T-cell (primary cell): ENCODE measurements at regions not wholly inside any gene's neighbourhood (a gene's known extent, or its start where the extent isn't known, plus 50 kb on each side); places are given as distances from the start of the nearest gene placed in this dataset.

ENCODE experiments used
- ATAC-seq, 4 experiments: fragments of 200-7000 bp in 3 of 4; fragments of 150-1000 bp in 1 of 4; cut with Tn5 transposase; replicated peaks in 1 of 4; 1 replicate in 3 of 4; 2 replicates in 1 of 4; pipeline ENCODE4 v1.10.0; 2021; ENCODE audit warnings: moderate library complexity in 3 of 4, mild to moderate bottlenecking in 2 of 4, moderate number of reproducible peaks in 1 of 4
- CTCF ChIA-PET, 2 donors: fragments of 300-600 bp; sonication (Branson Sonifier 250); formaldehyde crosslinking; loops; one replicate each; lab custom pipeline; 2022; ENCODE audit warnings: antibody characterized with exemption in 2 of 2; lab: Charles Lee
- POLR2A ChIA-PET, 2 donors: fragments of 300-600 bp; sonication (Branson Sonifier 250); formaldehyde crosslinking; loops; one replicate each; lab custom pipeline; 2022; ENCODE audit warnings: antibody characterized with exemption in 2 of 2; lab: Charles Lee
- DNase-seq, 35 experiments: peaks; one replicate each; pipeline versions ENCODE4 v3.0.0 to v3.0.0-alpha.2; 2013 to 2023
- H3K27ac ChIP-seq: one replicate; pipeline ENCODE4 v1.5.1; 2013; ENCODE audit warnings: low read length
- H3K27me3 ChIP-seq, 2 experiments: replicated peaks in 1 of 2; 1 replicate in 1 of 2; 2 replicates in 1 of 2; pipeline versions ENCODE4 v1.6.1 to v1.7.0; 2013; ENCODE audit warnings: low read length in 1 of 2, mixed read lengths in 1 of 2; ENCODE audit not compliant: control insufficient read depth in 2 of 2, insufficient read depth in 2 of 2; ENCODE audit errors: extremely low read depth in 1 of 2
- H3K36me3 ChIP-seq, 2 donors: 1 replicate in 1 of 2; 2 replicates in 1 of 2; pipeline versions ENCODE4 v1.6.1 to v1.7.0; 2013; ENCODE audit warnings: low read length in 1 of 2; ENCODE audit not compliant: control insufficient read depth in 2 of 2, insufficient read depth in 1 of 2; ENCODE audit errors: extremely low read depth in 1 of 2
- H3K4me1 ChIP-seq, 2 experiments: 1 replicate in 1 of 2; 2 replicates in 1 of 2; pipeline versions ENCODE4 v1.6.1 to v1.7.0; 2013; ENCODE audit warnings: low read length in 2 of 2, mixed read lengths in 1 of 2; ENCODE audit not compliant: insufficient read depth in 2 of 2, control insufficient read depth in 1 of 2; ENCODE audit errors: extremely low read depth in 1 of 2
- H3K4me3 ChIP-seq, 2 donors: 1 replicate in 1 of 2; 2 replicates in 1 of 2; pipeline versions ENCODE4 v1.5.1 to v1.7.0; 2013; ENCODE audit warnings: mild to moderate bottlenecking in 2 of 2, low read length in 1 of 2, moderate library complexity in 1 of 2; ENCODE audit not compliant: control insufficient read depth in 1 of 2; ENCODE audit errors: extremely low read depth in 1 of 2
- H3K9me3 ChIP-seq: 2 replicates; pipeline ENCODE4 v1.7.0; 2013
- H3K27ac Mint-ChIP-seq, 2 donors: one replicate each; pipeline ENCODE4 v1.8.0; 2020 to 2021; ENCODE audit warnings: mild to moderate bottlenecking in 2 of 2, mixed read lengths in 2 of 2
- H3K27me3 Mint-ChIP-seq, 2 donors: one replicate each; pipeline ENCODE4 v1.8.0; 2021 to 2022; ENCODE audit warnings: mixed read lengths in 2 of 2
- H3K36me3 Mint-ChIP-seq: one replicate; pipeline ENCODE4 v1.8.0; 2021; ENCODE audit warnings: mixed read lengths
- H3K4me1 Mint-ChIP-seq, 3 donors: one replicate each; pipeline ENCODE4 v1.8.0; 2020 to 2022; ENCODE audit warnings: mixed read lengths in 3 of 3, mild to moderate bottlenecking in 1 of 3
- H3K4me3 Mint-ChIP-seq, 3 donors: one replicate each; pipeline ENCODE4 v1.8.0; 2020 to 2022; ENCODE audit warnings: mild to moderate bottlenecking in 3 of 3, mixed read lengths in 3 of 3, moderate library complexity in 3 of 3
- H3K9me3 Mint-ChIP-seq, 3 donors: one replicate each; pipeline ENCODE4 v1.8.0; 2020 to 2022; ENCODE audit warnings: mixed read lengths in 3 of 3
- WGBS: methylation state at CpG from one replicate; pipeline ENCODE4 v1.1.5; 2013; ENCODE audit warnings: missing lambda C conversion rate; ENCODE audit not compliant: insufficient coverage; 5-methylcytosine and 5-hydroxymethylcytosine counted together

- H3K4me3 ChIP-seq: no peak overlapping the region
- H3K4me3 Mint-ChIP-seq: no peak overlapping the region
- ATAC-seq: no peak
Measured at GRCh38 chr11:104584823-104585222, 313.4 kb downstream of the CASP12 start.

DNA sequence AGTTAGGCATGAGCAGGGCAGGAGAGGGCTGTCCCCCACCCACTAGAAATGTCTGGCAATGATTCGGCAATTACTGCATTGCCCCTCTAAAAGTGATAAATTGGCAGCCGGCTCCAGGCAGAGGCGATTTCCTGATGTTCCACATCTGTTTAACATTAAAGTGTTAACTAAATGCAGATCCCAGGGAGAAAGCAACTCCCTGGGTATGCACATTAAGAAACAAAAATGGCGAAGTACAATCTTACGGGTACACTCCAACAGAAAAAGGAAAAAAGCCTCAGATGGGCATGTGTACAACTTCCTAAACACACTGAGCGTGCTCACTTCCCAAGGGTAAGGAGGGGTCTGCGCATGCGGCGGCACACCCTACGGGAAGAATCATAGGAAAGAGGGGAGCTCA, 314.4 kb downstream of the CASP12 start:
- POLR2A ChIA-PET: no interaction called here

More at GRCh38 chr11:104584823-104585222, 313.4 kb downstream of the CASP12 start:
- Histone ChIP-seq H3K36me3 (no peaks in the 10 kb centered on the region), H3K4me1 (no peaks in the 10 kb centered on the region), H3K9me3 (no peaks in the 10 kb centered on the region), H3K27ac (no peak overlapping the region), H3K27me3 (peaks cover 0 to 4% of the 10 kb centered on the region in 2 experiments)
- Mint-ChIP-seq H3K9me3 (no peaks in the 10 kb centered on the region), H3K4me1 (no peaks in the 10 kb centered on the region), H3K27ac (no peak overlapping the region), H3K27me3 (peaks cover 9 to 18% of the 10 kb centered on the region in 2 donors), H3K36me3 (no peaks in the 10 kb centered on the region)
- POLR2A ChIA-PET: no interaction called here
- DNase-seq: no peak
- WGBS: no CpG with 5 or more reads among the region's 2 CpGs
- CTCF ChIA-PET: no interaction called here

DNA sequence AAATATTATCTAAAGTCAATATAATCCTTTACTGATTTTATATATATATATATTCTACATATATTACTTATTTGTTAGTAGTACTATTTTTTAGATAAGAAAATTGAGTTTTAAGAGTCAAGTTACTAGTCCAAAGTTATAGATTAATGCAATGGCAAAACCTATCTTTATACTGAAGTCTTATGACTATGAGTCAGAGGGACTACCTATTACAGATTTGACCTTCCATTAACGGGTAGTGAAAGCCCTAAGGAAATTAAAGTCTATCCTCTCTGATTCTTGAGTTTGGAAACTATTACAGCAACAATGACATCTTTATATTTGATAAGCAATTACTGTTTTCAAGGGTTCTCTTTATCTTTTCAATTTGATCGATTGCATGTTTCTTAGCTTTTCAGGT, 315.8 kb downstream of the CASP12 start:
- no peak for DNase-seq
- no peak for ATAC-seq
- Mint-ChIP-seq H3K4me3 (no peak overlapping the region), H3K36me3 (no peaks in the 10 kb centered on the region), H3K27me3 (peaks cover 9 to 18% of the 10 kb centered on the region in 2 donors), H3K4me1 (no peaks in the 10 kb centered on the region), H3K9me3 (peaks cover 0 to 5% (median 0%) of the 10 kb centered on the region in 3 donors), H3K27ac (no peak overlapping the region)
- Histone ChIP-seq H3K4me3 (no peak overlapping the region), H3K27me3 (peaks cover 0 to 4% of the 10 kb centered on the region in 2 experiments), H3K4me1 (no peaks in the 10 kb centered on the region), H3K27ac (no peak overlapping the region), H3K36me3 (no peaks in the 10 kb centered on the region), H3K9me3 (no peaks in the 10 kb centered on the region)
- 100% methylated on average over 1 of the region's 2 CpGs for WGBS
- POLR2A ChIA-PET: no interaction called here
- CTCF ChIA-PET: interaction anchor here in 1 of 2 donors (0.5 kb wide), 1 partner anchor 14 kb away, joined by 5 read pairs; no protein-coding TSS in a partner anchor

More for the DNA sequence above, 314.4 kb downstream of the CASP12 start:
- Mint-ChIP-seq H3K27ac (no peak overlapping the region), H3K4me3 (no peak overlapping the region), H3K36me3 (no peaks in the 10 kb centered on the region), H3K9me3 (no peaks in the 10 kb centered on the region), H3K27me3 (peaks cover 9 to 18% of the 10 kb centered on the region in 2 donors), H3K4me1 (no peaks in the 10 kb centered on the region)
- CTCF ChIA-PET: no interaction called here
- Histone ChIP-seq H3K4me3 (no peak overlapping the region), H3K27me3 (peaks cover 0 to 4% of the 10 kb centered on the region in 2 experiments), H3K9me3 (no peaks in the 10 kb centered on the region), H3K4me1 (no peaks in the 10 kb centered on the region), H3K27ac (no peak overlapping the region), H3K36me3 (no peaks in the 10 kb centered on the region)
- WGBS: 85% methylated on average over 7 of the region's 10 CpGs
- no peak for ATAC-seq
- no peak for DNase-seq

GRCh38 chr11:104581246-104581980, 316.8 kb downstream of the CASP12 start:
- POLR2A ChIA-PET: no interaction called here
- Mint-ChIP-seq H3K36me3 (no peaks in the 10 kb centered on the region), H3K27me3 (peaks cover 9 to 18% of the 10 kb centered on the region in 2 donors)

DNA sequence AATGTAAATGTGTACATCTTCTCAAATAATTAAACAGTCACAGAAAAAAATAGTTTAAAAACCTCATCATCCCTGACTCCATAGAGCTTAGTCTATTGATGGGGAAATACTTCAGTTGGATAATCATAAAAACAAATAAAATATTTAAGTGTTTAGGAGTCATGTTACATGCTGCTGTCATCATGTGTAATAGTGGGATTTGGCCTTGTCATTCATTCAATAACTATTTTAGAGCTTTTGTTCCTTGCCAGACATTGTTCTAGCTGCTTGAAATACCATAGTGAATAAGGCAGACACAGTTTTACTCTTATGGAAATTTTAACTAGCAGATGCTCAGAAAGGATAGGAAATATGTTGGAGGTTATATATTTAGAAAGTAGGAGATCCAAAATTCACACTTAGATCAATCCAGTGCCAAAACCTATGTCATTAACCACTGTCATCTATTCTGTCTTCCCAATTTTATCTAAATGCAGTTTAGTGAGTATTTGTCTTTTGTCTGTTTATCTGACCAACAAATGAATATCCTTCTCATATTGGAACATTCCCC, 324.7 kb downstream of the CASP12 start:
- no peaks in the 10 kb centered on the region for H3K4me1 ChIP-seq
- H3K4me3 ChIP-seq: no peak overlapping the region
- H3K27me3 ChIP-seq: no peaks in the 10 kb centered on the region
- H3K4me1 Mint-ChIP-seq: no peaks in the 10 kb centered on the region
- H3K36me3 Mint-ChIP-seq: no peaks in the 10 kb centered on the region
- H3K27me3 Mint-ChIP-seq: peaks cover 0 to 7% of the 10 kb centered on the region in 2 donors
- ChIA-PET POLR2A (no interaction called here), CTCF (interaction anchor here in 1 of 2 donors (0.5 kb wide), 1 partner anchor 689 kb away, joined by 4 read pairs; no protein-coding TSS in a partner anchor)
- peaks cover 0 to 17% (median 6%) of the 10 kb centered on the region in 3 donors for H3K9me3 Mint-ChIP-seq
- no peak overlapping the region for H3K27ac Mint-ChIP-seq
- ATAC-seq (no peak), DNase-seq (no peak)
- no peak overlapping the region for H3K4me3 Mint-ChIP-seq
- no peak overlapping the region for H3K27ac ChIP-seq
- no peaks in the 10 kb centered on the region for H3K36me3 ChIP-seq
- no peaks in the 10 kb centered on the region for H3K9me3 ChIP-seq

More at GRCh38 chr11:104581246-104581980, 316.8 kb downstream of the CASP12 start:
- Mint-ChIP-seq H3K4me1 (no peaks in the 10 kb centered on the region), H3K9me3 (peaks cover 0 to 5% (median 0%) of the 10 kb centered on the region in 3 donors), H3K27ac (no peak overlapping the region), H3K4me3 (no peak overlapping the region)
- no peak overlapping the region for H3K27ac ChIP-seq
- DNase-seq (no peak), ATAC-seq (no peak)
- no peaks in the 10 kb centered on the region for H3K9me3 ChIP-seq
- no peaks in the 10 kb centered on the region for H3K36me3 ChIP-seq
- no peak overlapping the region for H3K4me3 ChIP-seq
- CTCF ChIA-PET: interaction anchor here in 1 of 2 donors (0.5 kb wide), 1 partner anchor 145 kb away, joined by 5 read pairs; no protein-coding TSS in a partner anchor
- WGBS: no CpG with 5 or more reads among the region's 2 CpGs
- H3K4me1 ChIP-seq: no peaks in the 10 kb centered on the region
- peaks cover 0 to 4% of the 10 kb centered on the region in 2 experiments for H3K27me3 ChIP-seq

GRCh38 chr11:104572279-104572678, 326.0 kb downstream of the CASP12 start:
- ChIA-PET POLR2A (interaction anchor here in 1 of 2 donors (0.7 kb wide), 1 partner anchor 79 kb away, joined by 3 read pairs; no protein-coding TSS in a partner anchor), CTCF (interaction anchor here in 1 of 2 donors (0.6 kb wide), 1 partner anchor 505 kb away, joined by 3 read pairs; no protein-coding TSS in a partner anchor)
- H3K27ac Mint-ChIP-seq: no peak overlapping the region
- H3K27me3 Mint-ChIP-seq: peaks cover 0 to 7% of the 10 kb centered on the region in 2 donors
- no peaks in the 10 kb centered on the region for H3K36me3 ChIP-seq
- no peaks in the 10 kb centered on the region for H3K36me3 Mint-ChIP-seq
- H3K4me3 ChIP-seq: no peak overlapping the region
- no peaks in the 10 kb centered on the region for H3K27me3 ChIP-seq
- no peaks in the 10 kb centered on the region for H3K9me3 ChIP-seq
- H3K27ac ChIP-seq: no peak overlapping the region
- H3K4me1 Mint-ChIP-seq: no peaks in the 10 kb centered on the region
- H3K4me1 ChIP-seq: no peaks in the 10 kb centered on the region
- WGBS: no CpG with 5 or more reads among the region's 2 CpGs
- H3K9me3 Mint-ChIP-seq: peaks cover 0 to 12% (median 6%) of the 10 kb centered on the region in 3 donors
- no peak for ATAC-seq
- H3K4me3 Mint-ChIP-seq: no peak overlapping the region
- no peak for DNase-seq
